HEK293T (cell line): ENCODE measurements at regions not wholly inside any gene's neighbourhood (a gene's known extent, or its start where the extent isn't known, plus 50 kb on each side); places are given as distances from the start of the nearest gene placed in this dataset.

ENCODE experiments used
- CTCF ChIA-PET: fragments of 350-600 bp; formaldehyde crosslinking; extraction: SDS; loops from one replicate; lab custom pipeline; 2021; ENCODE audit warnings: antibody characterized with exemption, inconsistent platforms; lab: Yijun Ruan, JAX
- POLR2A ChIA-PET: fragments of 350-600 bp; formaldehyde crosslinking; extraction: SDS; loops from one replicate; lab custom pipeline; 2020; ENCODE audit warnings: antibody characterized with exemption, inconsistent platforms; lab: Yijun Ruan, JAX
- DNase-seq: peaks from one replicate; pipeline ENCODE4 v3.0.0; 2012; ENCODE audit warnings: mixed read lengths; ENCODE audit errors: extremely low spot score
- ARNT ChIP-seq: fragments of 450-650 bp; IDR thresholded peaks from 2 replicates; pipeline ENCODE4 v1.6.1; 2017; ENCODE audit warnings: mild to moderate bottlenecking
- BHLHE40 ChIP-seq: fragments of 450-650 bp; IDR thresholded peaks from 2 replicates; pipeline ENCODE4 v1.6.1; 2016; ENCODE audit warnings: mild to moderate bottlenecking, moderate library complexity, borderline replicate concordance
- CTBP1 ChIP-seq: fragments of 450-650 bp; IDR thresholded peaks from 2 replicates; pipeline ENCODE4 v1.6.1; 2016; ENCODE audit warnings: borderline replicate concordance
- ELF4 ChIP-seq: fragments of 450-650 bp; IDR thresholded peaks from 2 replicates; pipeline ENCODE4 v1.6.1; 2017; ENCODE audit warnings: antibody characterized with exemption
- FOXA1 ChIP-seq: fragments of 450-650 bp; IDR thresholded peaks from 2 replicates; pipeline ENCODE4 v1.6.1; 2016; ENCODE audit warnings: mild to moderate bottlenecking
- FOXK2 ChIP-seq: fragments of 450-650 bp; IDR thresholded peaks from 2 replicates; pipeline ENCODE4 v1.6.1; 2016; ENCODE audit warnings: mild to moderate bottlenecking
- FOXM1 ChIP-seq: fragments of 450-650 bp; IDR thresholded peaks from 2 replicates; pipeline ENCODE4 v1.6.1; 2017; ENCODE audit warnings: mild to moderate bottlenecking, borderline replicate concordance
- HDGF ChIP-seq: fragments of 450-650 bp; IDR thresholded peaks from 2 replicates; pipeline ENCODE4 v1.6.1; 2017; ENCODE audit warnings: antibody characterized with exemption, borderline replicate concordance
- L3MBTL2 ChIP-seq: fragments of 450-650 bp; conservative IDR thresholded peaks from 2 replicates; pipeline ENCODE4 v1.6.1; 2016; ENCODE audit warnings: mild to moderate bottlenecking
- LEF1 ChIP-seq: fragments of 450-650 bp; IDR thresholded peaks from 2 replicates; pipeline ENCODE4 v1.6.1; 2017; ENCODE audit warnings: mild to moderate bottlenecking, borderline replicate concordance
- NFRKB ChIP-seq: fragments of 450-650 bp; IDR thresholded peaks from 2 replicates; pipeline ENCODE4 v1.6.1; 2016; ENCODE audit warnings: mild to moderate bottlenecking, moderate library complexity
- SP1 ChIP-seq: fragments of 450-650 bp; IDR thresholded peaks from 2 replicates; pipeline ENCODE4 v1.6.1; 2017
- SUZ12 ChIP-seq: fragments of 450-650 bp; IDR thresholded peaks from 2 replicates; pipeline ENCODE4 v1.6.1; 2016; ENCODE audit warnings: mild to moderate bottlenecking
- TARDBP ChIP-seq: fragments of 450-650 bp; IDR thresholded peaks from 2 replicates; pipeline ENCODE4 v1.6.1; 2016
- ZNF384 ChIP-seq: fragments of 450-650 bp; IDR thresholded peaks from 2 replicates; pipeline ENCODE4 v1.6.1; 2016
- TF ChIP-seq, protein P1 (sequence below): fragments of 450-650 bp; IDR thresholded peaks from 2 replicates; pipeline ENCODE4 v1.6.1; 2016

DNA sequence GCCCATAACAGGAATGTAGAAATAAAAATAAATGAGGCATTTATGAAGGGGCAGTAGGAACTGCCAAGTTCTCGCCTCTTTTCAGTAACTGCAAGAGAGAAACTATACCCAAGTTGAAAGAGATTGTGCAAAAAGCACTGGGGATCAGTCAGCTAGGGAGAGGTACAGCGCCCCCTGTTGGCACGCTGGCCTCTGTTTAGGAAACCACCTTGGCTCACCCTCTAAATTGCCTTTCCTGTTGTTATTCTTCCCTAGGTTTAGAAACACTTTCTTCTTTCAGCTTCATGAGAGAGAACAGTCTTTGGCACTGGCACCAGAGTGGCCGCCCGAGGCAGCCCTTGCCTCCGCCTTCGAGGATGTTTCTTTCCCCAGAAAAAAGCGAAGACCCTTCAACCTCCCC lies 348.5 kb downstream of the MID1IP1 start:
- ChIA-PET CTCF (interaction anchor here (0.7 to 1.6 kb wide), 6 partner anchors 10 to 600 kb away, joined by 3 to 4 read pairs (median 3); no protein-coding TSS in a partner anchor), POLR2A (no interaction called here)
- peak; percentile 56 for DNase-seq
- TF ChIP-seq L3MBTL2 (no peak), FOXM1 (no peak), TARDBP (no peak), ELF4 (no peak), SP1 (no peak), LEF1 (no peak), HDGF (no peak), CTBP1 (no peak), FOXA1 (no peak)
- TF ChIP-seq, protein P1, sequence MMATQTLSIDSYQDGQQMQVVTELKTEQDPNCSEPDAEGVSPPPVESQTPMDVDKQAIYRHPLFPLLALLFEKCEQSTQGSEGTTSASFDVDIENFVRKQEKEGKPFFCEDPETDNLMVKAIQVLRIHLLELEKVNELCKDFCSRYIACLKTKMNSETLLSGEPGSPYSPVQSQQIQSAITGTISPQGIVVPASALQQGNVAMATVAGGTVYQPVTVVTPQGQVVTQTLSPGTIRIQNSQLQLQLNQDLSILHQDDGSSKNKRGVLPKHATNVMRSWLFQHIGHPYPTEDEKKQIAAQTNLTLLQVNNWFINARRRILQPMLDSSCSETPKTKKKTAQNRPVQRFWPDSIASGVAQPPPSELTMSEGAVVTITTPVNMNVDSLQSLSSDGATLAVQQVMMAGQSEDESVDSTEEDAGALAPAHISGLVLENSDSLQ, result no peak

DNA sequence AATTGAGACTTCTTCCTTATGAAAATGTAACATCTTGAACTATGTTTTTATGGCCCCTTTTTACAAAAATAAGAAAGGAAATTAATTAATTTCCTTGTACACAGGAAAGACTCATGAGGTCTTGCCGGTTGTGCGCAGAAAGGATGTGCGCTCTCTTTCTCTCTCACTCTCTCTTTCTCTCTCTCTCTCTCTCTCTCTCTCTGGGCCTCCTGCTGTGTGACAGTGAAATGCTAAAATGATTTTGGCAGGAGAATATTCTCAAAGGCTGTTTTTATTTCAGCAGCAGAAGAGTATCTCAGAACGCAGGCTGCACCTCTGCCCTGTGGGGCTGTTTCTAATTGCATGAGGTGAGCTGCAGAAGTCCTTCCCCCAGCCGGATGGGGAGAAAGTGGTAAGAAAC lies 349.0 kb downstream of the MID1IP1 start:
- ChIA-PET POLR2A (no interaction called here), CTCF (interaction anchor here (1.0 to 1.6 kb wide), 4 partner anchors 10 to 382 kb away, joined by 3 to 5 read pairs (median 3); no protein-coding TSS in a partner anchor)
- TF ChIP-seq, protein P1, result no peak
- no peak for TF ChIP-seq LEF1
- no peak for TF ChIP-seq BHLHE40
- TF ChIP-seq L3MBTL2, result no peak
- no peak for TF ChIP-seq FOXA1
- TF ChIP-seq NFRKB, result no peak
- no peak for TF ChIP-seq ELF4
- TF ChIP-seq SP1, result no peak
- TF ChIP-seq CTBP1, result no peak
- DNase-seq, result no peak

DNA sequence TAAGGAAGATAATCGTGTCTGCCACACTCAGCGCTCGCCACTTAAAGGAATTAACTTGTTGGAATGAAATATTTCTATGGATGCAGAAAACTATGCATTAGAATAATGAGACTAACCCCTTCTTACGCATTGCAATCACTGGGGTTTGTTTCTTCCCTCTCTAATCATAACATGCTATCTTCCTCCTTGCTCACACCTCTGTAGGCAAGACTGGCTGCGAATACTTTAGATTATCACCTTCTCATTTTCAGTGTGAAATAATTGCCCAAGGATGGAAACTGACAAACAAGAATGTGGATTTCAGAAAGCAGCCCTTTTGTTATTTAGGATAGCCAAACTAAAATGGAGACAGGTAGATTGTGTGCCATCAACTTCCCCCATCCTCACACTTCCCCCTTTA lies 349.4 kb downstream of the MID1IP1 start:
- no peak for DNase-seq
- ChIA-PET POLR2A (no interaction called here), CTCF (interaction anchor here (1.2 kb wide), 1 partner anchor 382 kb away, joined by 5 read pairs; no protein-coding TSS in a partner anchor)
- TF ChIP-seq SUZ12 (no peak), SP1 (no peak), FOXM1 (no peak), TARDBP (no peak), ZNF384 (no peak), ARNT (no peak), L3MBTL2 (no peak), HDGF (no peak), FOXA1 (no peak)

DNA sequence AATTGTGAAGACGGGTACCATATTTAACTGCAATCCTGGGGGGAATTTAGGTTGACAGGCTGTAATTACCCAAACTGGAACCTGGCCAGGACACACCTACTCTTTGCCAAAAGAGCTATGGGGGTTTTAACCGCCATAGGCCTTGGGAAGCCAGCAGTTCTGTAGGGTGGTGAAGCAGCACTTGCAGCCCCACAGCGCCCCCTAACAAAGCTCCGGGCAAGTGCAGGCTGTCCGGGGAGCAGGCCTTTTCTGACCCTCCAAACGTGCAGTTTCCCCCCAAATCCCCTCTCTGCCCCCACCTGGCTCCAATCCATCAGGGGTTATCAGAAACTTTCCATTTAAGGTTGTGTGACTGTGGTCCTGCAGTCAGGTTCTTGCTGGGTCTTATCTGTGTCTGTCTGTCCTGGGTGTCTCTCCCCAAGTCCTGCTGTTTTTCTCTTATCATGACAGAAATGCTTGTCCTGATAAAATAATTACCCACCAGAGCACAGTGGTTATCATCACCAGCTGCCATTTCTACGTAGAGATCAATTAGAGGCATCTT lies 350.9 kb downstream of the MID1IP1 start:
- ChIA-PET POLR2A (interaction anchor here (1.3 kb wide), 1 partner anchor 351 kb away, joined by 3 read pairs; the partner anchor contains the start of gene MID1IP1), CTCF (interaction anchor here (0.5 to 1.3 kb wide), 10 partner anchors 11 to 445 kb away, joined by 3 to 10 read pairs (median 4); no protein-coding TSS in a partner anchor)
- no peak for TF ChIP-seq ELF4
- no peak for TF ChIP-seq ZNF384
- TF ChIP-seq HDGF, result no peak
- no peak for TF ChIP-seq FOXK2
- no peak for TF ChIP-seq L3MBTL2
- no peak for TF ChIP-seq CTBP1
- TF ChIP-seq SUZ12, result no peak
- no peak for TF ChIP-seq FOXM1
- TF ChIP-seq LEF1, result no peak
- TF ChIP-seq ARNT, result no peak
- no peak for TF ChIP-seq NFRKB
- no peak for TF ChIP-seq FOXA1
- DNase-seq, result peak; percentile 74

DNA sequence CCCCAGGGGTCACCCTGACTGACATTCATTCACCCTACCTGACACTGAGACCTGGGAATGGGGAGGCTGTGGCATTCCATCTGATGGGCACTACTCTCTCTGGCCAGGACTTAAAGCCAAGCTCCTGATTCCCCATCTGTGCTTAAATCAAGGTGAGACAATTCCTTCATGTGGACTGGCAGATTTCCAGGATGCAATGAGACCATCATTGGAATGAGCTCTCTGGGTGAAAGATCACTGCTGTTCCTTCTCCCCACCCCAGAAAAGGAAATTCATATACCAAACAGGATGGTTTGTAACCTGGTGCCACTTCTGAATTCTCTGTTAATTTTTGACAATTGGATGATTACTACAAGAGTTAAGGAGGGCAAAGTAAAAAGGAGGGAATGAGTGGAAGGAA lies 354.8 kb downstream of the MID1IP1 start:
- TF ChIP-seq L3MBTL2 (no peak), TARDBP (no peak), FOXA1 (no peak), SUZ12 (no peak), FOXM1 (no peak), ELF4 (no peak), CTBP1 (no peak), SP1 (no peak), LEF1 (no peak)
- TF ChIP-seq, protein P1, result no peak
- DNase-seq, result no peak
- CTCF ChIA-PET, result no interaction called here
- POLR2A ChIA-PET, result no interaction called here

DNA sequence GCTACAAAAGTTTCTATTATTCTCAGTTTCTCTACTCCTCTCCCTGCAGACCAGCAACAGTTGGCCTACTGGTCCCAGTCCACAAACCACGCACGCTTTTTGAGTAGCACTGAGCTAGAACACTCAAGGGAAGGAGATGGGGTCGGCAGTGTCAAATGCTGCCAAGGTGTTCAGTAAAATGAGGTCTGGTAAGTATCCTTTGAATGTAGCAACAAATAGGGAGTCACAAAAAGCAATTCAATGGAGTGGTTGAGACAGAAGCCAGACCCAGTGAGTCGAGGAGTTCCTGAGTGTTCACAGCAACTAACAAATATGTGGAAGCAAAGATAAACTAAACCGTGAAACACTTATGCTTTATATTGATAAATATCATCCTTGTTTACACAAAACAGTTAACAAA lies 355.7 kb downstream of the MID1IP1 start:
- ChIA-PET POLR2A (no interaction called here), CTCF (no interaction called here)
- TF ChIP-seq ELF4 (no peak), ZNF384 (no peak), TARDBP (no peak), CTBP1 (no peak), FOXM1 (no peak), SUZ12 (no peak), ARNT (no peak), SP1 (no peak), HDGF (no peak), BHLHE40 (no peak)
- TF ChIP-seq, protein P1, result no peak
- no peak for DNase-seq
